Retinal pigment epithelial cell (primary cell): ENCODE measurements at regions not wholly inside any gene's neighbourhood (a gene's known extent, or its start where the extent isn't known, plus 50 kb on each side); places are given as distances from the start of the nearest gene placed in this dataset.

Experiments used
- DNase-seq: peaks from one replicate; pipeline ENCODE4 v3.0.0-alpha.2; 2010; ENCODE audit warnings: low read depth
- H3K4me3 ChIP-seq: 2 replicates; pipeline ENCODE4 v1.5.1; 2011; ENCODE audit warnings: mild to moderate bottlenecking, low read length, control low read depth, moderate library complexity
- CTCF ChIP-seq: conservative IDR thresholded peaks from 2 replicates; pipeline ENCODE4 v1.5.1; 2011; ENCODE audit warnings: low read depth, low read length, control low read depth, inconsistent platforms

GRCh38 chr6:20033697-20034407, 178.4 kb downstream of the MBOAT1 start:
- H3K4me3 ChIP-seq = no peak overlapping the region

GRCh38 chr6:20034408-20034769, 177.9 kb downstream of the MBOAT1 start:
- no peak for TF ChIP-seq CTCF
- DNase-seq = no peak
- H3K4me3 ChIP-seq = no peak overlapping the region

More at GRCh38 chr6:20033697-20034407, 178.4 kb downstream of the MBOAT1 start:
- TF ChIP-seq CTCF = no peak
- DNase-seq = no peak

- H3K4me3 ChIP-seq = no peak overlapping the region
- no peak for DNase-seq
- no peak for TF ChIP-seq CTCF
Observed at GRCh38 chr6:20036141-20036677, 176.1 kb downstream of the MBOAT1 start.

- no peak overlapping the region for H3K4me3 ChIP-seq
- TF ChIP-seq CTCF = no peak
- DNase-seq = peak; percentile 1
Observed at GRCh38 chr6:20038410-20039204, 173.7 kb downstream of the MBOAT1 start.

- TF ChIP-seq CTCF = no peak
- no peak overlapping the region for H3K4me3 ChIP-seq
- no peak for DNase-seq
Observed at GRCh38 chr6:20044883-20045282, 167.4 kb downstream of the MBOAT1 start.
